OCI-LY1 (cell line): ENCODE measurements at regions not wholly inside any gene's neighbourhood (a gene's known extent, or its start where the extent isn't known, plus 50 kb on each side); places are given as distances from the start of the nearest gene placed in this dataset.

Source experiments
- H2AFZ ChIP-seq: fragments of 200-600 bp; sonication (generic), shearing (Covaris generic); 2 replicates; pipeline ENCODE4 v1.6.0; 2014; ENCODE audit warnings: antibody characterized with exemption, mild to moderate bottlenecking, low read length
- H3F3A ChIP-seq: fragments of 200-600 bp; sonication (generic), shearing (Covaris generic); 2 replicates; pipeline ENCODE4 v1.6.0; 2014; ENCODE audit warnings: mild to moderate bottlenecking, antibody characterized with exemption, low read length, moderate library complexity; ENCODE audit not compliant: insufficient read depth
- H3K27ac ChIP-seq: fragments of 200-600 bp; sonication (generic); 2 replicates; pipeline ENCODE4 v1.5.1; 2014; ENCODE audit warnings: low read length, mixed run types, mild to moderate bottlenecking, low read depth; ENCODE audit not compliant: poor library complexity, severe bottlenecking
- H3K27me3 ChIP-seq: fragments of 200-600 bp; sonication (generic); 2 replicates; pipeline ENCODE4 v1.6.0; 2014; ENCODE audit warnings: antibody characterized with exemption, mild to moderate bottlenecking, low read length, moderate library complexity; ENCODE audit not compliant: insufficient read depth
- H3K36me3 ChIP-seq: fragments of 200-600 bp; sonication (generic); 2 replicates; pipeline ENCODE4 v1.6.1; 2014; ENCODE audit warnings: mild to moderate bottlenecking, antibody characterized with exemption, low read length, moderate library complexity, mixed read lengths; ENCODE audit not compliant: insufficient read depth
- H3K4me1 ChIP-seq: fragments of 200-600 bp; sonication (generic); 2 replicates; pipeline ENCODE4 v1.5.1; 2014; ENCODE audit warnings: mild to moderate bottlenecking, low read length, moderate library complexity; ENCODE audit not compliant: insufficient read depth, severe bottlenecking
- H3K4me2 ChIP-seq: fragments of 200-600 bp; sonication (generic), shearing (Covaris generic); 2 replicates; pipeline ENCODE4 v1.6.1; 2014; ENCODE audit warnings: low read length
- H3K4me3 ChIP-seq: fragments of 200-600 bp; sonication (generic); 2 replicates; pipeline ENCODE4 v1.5.1; 2014; ENCODE audit warnings: low read length, low read depth, mild to moderate bottlenecking, mixed read lengths; ENCODE audit not compliant: poor library complexity, severe bottlenecking
- H3K79me2 ChIP-seq: fragments of 200-600 bp; shearing (Covaris generic); 2 replicates; pipeline ENCODE4 v1.6.1; 2016; ENCODE audit warnings: mixed run types, low read length, mixed read lengths; ENCODE audit not compliant: insufficient read depth
- H3K9ac ChIP-seq: fragments of 200-600 bp; sonication (generic), shearing (Covaris generic); 2 replicates; pipeline ENCODE4 v1.6.1; 2014; ENCODE audit warnings: mild to moderate bottlenecking, low read length, mixed read lengths
- H3K9me2 ChIP-seq: fragments of 200-600 bp; sonication (generic), shearing (Covaris generic); 2 replicates; pipeline ENCODE4 v1.6.1; 2014; ENCODE audit warnings: low read depth, mild to moderate bottlenecking, low read length, mixed read lengths
- H3K9me3 ChIP-seq: fragments of 200-600 bp; shearing (Covaris generic); 2 replicates; pipeline ENCODE4 v1.6.1; 2014; ENCODE audit warnings: low read length, mixed read lengths
- H4K20me1 ChIP-seq: fragments of 200-600 bp; sonication (generic), shearing (Covaris generic); 2 replicates; pipeline ENCODE4 v1.6.0; 2016; ENCODE audit warnings: mild to moderate bottlenecking, low read length; ENCODE audit not compliant: insufficient read depth
- CTCF ChIP-seq: fragments of 200-600 bp; sonication (generic), shearing (Covaris generic); IDR thresholded peaks from 2 replicates; pipeline ENCODE4 v1.5.1; 2017; ENCODE audit warnings: mild to moderate bottlenecking, antibody characterized with exemption, low read length, moderate library complexity, mixed read lengths
- EZH2 ChIP-seq: fragments of 200-600 bp; sonication (generic), shearing (Covaris generic); IDR thresholded peaks from 2 replicates; pipeline ENCODE4 v1.8.0; 2017; ENCODE audit warnings: borderline replicate concordance, mixed run types, mild to moderate bottlenecking, antibody characterized with exemption, low read length, moderate library complexity, mixed read lengths

- Histone ChIP-seq H3K4me1 (no peaks in the 10 kb centered on the region), H3K4me2 (no peak overlapping the region)
These were observed 208.0 kb upstream of the PPP2R2D start for GRCh38 chr10:131692686-131693334.

GRCh38 chr10:131693766-131694165 is 207.0 kb upstream of the PPP2R2D start:
- no peaks in the 10 kb centered on the region for H3K4me1 ChIP-seq

More at GRCh38 chr10:131692686-131693334, 208.0 kb upstream of the PPP2R2D start:
- Histone ChIP-seq H3K27me3 (no peaks in the 10 kb centered on the region), H3F3A (no peaks in the 10 kb centered on the region), H3K79me2 (no peaks in the 10 kb centered on the region), H3K4me3 (no peak overlapping the region), H3K9me3 (no peaks in the 10 kb centered on the region), H4K20me1 (no peaks in the 10 kb centered on the region), H3K36me3 (no peaks in the 10 kb centered on the region), H3K9me2 (no peaks in the 10 kb centered on the region), H2AFZ (no peak overlapping the region), H3K9ac (no peak overlapping the region), H3K27ac (no peak overlapping the region)
- no peak for TF ChIP-seq CTCF
- TF ChIP-seq EZH2, result no peak

GRCh38 chr10:131694168-131694780 is 206.5 kb upstream of the PPP2R2D start:
- no peak overlapping the region for H3K4me3 ChIP-seq
- no peaks in the 10 kb centered on the region for H3F3A ChIP-seq
- H3K27me3 ChIP-seq, result no peaks in the 10 kb centered on the region
- H4K20me1 ChIP-seq, result no peaks in the 10 kb centered on the region
- no peak overlapping the region for H3K4me2 ChIP-seq
- no peak overlapping the region for H3K9ac ChIP-seq
- no peak overlapping the region for H2AFZ ChIP-seq
- TF ChIP-seq EZH2, result no peak
- no peak for TF ChIP-seq CTCF
- H3K36me3 ChIP-seq, result no peaks in the 10 kb centered on the region
- no peak overlapping the region for H3K27ac ChIP-seq
- H3K9me3 ChIP-seq, result no peaks in the 10 kb centered on the region
- no peaks in the 10 kb centered on the region for H3K4me1 ChIP-seq
- H3K9me2 ChIP-seq, result no peaks in the 10 kb centered on the region
- H3K79me2 ChIP-seq, result no peaks in the 10 kb centered on the region

More at GRCh38 chr10:131693766-131694165, 207.0 kb upstream of the PPP2R2D start:
- TF ChIP-seq CTCF (no peak), EZH2 (no peak)
- H3K36me3 ChIP-seq, result no peaks in the 10 kb centered on the region
- H4K20me1 ChIP-seq, result no peaks in the 10 kb centered on the region
- no peaks in the 10 kb centered on the region for H3F3A ChIP-seq
- no peaks in the 10 kb centered on the region for H3K9me2 ChIP-seq
- H3K27ac ChIP-seq, result no peak overlapping the region
- H2AFZ ChIP-seq, result no peak overlapping the region
- H3K4me2 ChIP-seq, result no peak overlapping the region
- H3K27me3 ChIP-seq, result no peaks in the 10 kb centered on the region
- no peak overlapping the region for H3K4me3 ChIP-seq
- no peaks in the 10 kb centered on the region for H3K9me3 ChIP-seq
- H3K79me2 ChIP-seq, result no peaks in the 10 kb centered on the region
- H3K9ac ChIP-seq, result no peak overlapping the region
